GM19239 (cell line): ENCODE measurements at regions not wholly inside any gene's neighbourhood (a gene's known extent, or its start where the extent isn't known, plus 50 kb on each side); places are given as distances from the start of the nearest gene placed in this dataset.
A peak's percentile ranks its signal among the peaks of the same experiment; 100 is the strongest.

Experiments
- DNase-seq: peaks from one replicate; pipeline ENCODE4 v3.0.0; 2011; ENCODE audit warnings: low spot score; ENCODE audit not compliant: insufficient read length
- FAIRE-seq: peaks from 2 replicates; lab custom pipeline; 2011; peaks lifted over from hg19 to GRCh38; lab: Jason Lieb, UNC

- DNase-seq = no peak
- FAIRE-seq = no peak
Observed at GRCh38 chr4:153948041-153948440, 159.2 kb upstream of the SFRP2 start.

DNA sequence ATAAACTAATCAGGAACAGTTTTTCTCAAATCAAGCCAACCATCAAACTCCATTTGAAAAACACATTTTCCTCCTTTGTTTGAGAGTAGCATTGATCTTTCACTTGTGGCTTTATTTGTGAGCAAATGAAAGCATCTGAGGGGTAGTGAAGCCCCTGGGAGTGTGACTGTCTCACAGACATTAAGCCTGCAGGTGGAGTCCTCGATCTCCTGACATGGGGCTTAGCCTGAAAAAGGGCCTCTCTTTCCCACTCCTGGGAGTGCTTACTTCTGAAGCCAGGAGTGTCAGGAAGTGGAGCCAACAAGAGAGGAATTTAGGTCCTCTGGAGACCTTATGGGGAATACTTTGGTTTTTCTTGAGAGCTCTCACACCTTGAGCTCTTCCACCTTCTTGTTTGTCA lies 158.2 kb upstream of the SFRP2 start:
- no peak for FAIRE-seq
- no peak for DNase-seq

GRCh38 chr4:153945704-153946103 lies 156.8 kb upstream of the SFRP2 start:
- FAIRE-seq = no peak
- no peak for DNase-seq

DNA sequence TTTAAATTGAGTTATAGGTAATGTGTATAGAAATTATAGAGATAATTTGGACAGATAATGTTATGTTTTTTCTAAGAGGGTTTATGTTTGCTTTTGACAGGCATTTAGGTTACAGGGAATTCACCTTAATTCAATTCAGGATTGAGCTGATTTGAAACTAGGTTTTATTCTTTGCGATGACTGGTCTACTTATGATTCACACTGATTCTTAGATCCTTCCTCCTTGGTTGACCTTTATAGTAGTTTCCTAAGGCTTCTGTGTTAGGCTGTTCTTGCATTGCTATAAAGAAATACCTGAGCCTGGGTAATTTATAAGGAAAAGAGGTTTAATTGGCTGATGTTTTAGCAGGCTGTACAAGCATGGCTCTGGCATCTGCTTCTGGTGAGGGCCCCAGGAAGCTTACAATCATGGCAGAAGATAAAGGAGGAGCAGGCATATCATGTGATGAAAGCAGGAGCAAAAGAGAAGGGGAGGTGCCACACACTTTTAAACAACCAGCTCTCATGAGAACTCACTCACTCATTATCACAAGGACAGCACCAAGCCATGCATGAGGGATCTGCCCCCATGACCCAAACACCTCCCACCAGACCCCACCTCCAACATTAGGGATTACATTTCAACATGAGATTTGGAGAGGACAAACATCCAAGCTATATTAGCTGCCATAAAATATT lies 155.0 kb upstream of the SFRP2 start:
- FAIRE-seq (no peak), DNase-seq (no peak)

DNA sequence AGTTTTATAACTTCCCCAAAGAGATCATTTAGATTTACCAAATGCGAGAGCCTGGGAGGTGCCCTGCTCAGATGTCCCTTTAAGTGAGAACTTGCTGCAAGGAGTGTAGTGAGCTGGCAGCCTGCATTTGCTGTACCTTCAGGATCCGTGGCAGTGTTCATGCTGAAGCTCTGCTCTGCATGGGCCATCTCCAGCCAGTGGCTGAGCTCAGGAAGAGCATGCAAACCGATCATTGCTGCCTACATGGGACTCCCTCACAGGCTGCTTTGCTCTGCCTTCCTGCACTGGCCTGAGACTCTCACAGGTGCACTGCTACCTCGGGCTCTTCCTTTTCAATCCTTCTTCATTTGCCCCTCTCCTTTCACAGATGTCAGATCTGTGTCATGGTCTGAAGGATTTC lies 152.0 kb upstream of the SFRP2 start:
- FAIRE-seq = no peak

DNA sequence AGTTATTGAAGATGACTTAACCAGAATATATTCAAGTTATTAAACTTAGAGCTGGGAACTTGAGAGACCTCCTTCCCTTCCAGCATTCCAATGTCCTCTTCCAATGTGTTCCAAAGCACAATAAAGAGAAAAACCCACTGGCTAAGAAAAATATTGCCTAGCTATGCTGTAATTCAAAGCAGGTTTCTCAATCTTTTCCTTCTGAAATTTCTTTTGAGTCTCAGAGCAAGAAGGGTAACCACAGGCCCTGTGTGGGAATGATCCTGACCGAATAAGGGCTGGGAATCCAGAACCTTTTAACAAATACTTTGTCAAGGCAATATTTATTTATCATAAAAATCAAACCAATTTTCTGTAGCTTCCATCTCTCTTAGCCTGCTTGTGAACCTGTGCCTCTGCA lies 150.7 kb upstream of the SFRP2 start:
- FAIRE-seq (no peak), DNase-seq (no peak)

More for the DNA sequence above, 152.0 kb upstream of the SFRP2 start:
- DNase-seq = no peak

GRCh38 chr4:153938994-153939393 lies 150.1 kb upstream of the SFRP2 start:
- no peak for FAIRE-seq

GRCh38 chr4:153937289-153937688 lies 148.4 kb upstream of the SFRP2 start:
- DNase-seq (no peak), FAIRE-seq (no peak)

More at GRCh38 chr4:153938994-153939393, 150.1 kb upstream of the SFRP2 start:
- DNase-seq = no peak

GRCh38 chr4:153936121-153936520 lies 147.2 kb upstream of the SFRP2 start:
- DNase-seq = no peak
- FAIRE-seq = no peak

GRCh38 chr4:153934688-153935017 lies 145.8 kb upstream of the SFRP2 start:
- DNase-seq = no peak
- FAIRE-seq = no peak

DNA sequence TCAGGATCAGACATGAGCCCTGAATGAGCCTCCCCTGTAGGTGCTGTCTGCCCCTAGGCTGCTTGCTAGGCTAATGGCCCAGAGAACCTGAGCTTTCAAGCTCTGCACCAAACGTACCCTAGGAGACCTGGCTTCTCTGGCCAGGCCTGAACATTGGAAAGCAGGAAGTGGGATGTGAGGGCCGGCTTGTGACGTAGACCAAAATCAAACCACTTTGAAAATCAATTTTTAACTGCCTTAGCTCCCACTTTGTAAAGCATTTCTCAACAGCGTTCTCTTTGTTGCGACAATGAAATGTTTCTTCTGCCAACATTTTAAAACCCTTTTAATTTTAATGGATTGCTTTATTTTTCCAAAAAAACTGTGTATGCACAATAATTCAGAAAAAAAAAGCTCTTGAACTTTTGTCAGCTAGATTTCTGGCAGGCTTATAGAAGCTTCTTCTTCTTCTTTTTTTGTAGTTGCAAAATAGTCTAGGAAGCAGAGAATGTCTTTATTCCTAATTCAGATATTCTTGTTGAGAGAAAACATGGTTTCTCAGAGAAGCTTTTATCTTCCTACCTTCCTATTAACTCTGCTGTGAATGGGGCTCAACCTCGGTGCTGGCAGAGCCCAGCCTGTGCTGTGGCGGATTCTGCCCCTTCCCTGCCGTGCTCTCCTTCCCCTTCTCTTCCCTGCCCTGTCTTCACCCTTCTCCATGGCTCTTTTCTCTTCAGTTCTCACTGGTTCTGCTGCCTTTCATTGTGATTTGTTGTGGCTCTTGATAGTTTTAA lies 145.2 kb upstream of the SFRP2 start:
- no peak for DNase-seq
- FAIRE-seq = no peak

GRCh38 chr4:153931804-153932203 lies 142.9 kb upstream of the SFRP2 start:
- FAIRE-seq = no peak
- no peak for DNase-seq

DNA sequence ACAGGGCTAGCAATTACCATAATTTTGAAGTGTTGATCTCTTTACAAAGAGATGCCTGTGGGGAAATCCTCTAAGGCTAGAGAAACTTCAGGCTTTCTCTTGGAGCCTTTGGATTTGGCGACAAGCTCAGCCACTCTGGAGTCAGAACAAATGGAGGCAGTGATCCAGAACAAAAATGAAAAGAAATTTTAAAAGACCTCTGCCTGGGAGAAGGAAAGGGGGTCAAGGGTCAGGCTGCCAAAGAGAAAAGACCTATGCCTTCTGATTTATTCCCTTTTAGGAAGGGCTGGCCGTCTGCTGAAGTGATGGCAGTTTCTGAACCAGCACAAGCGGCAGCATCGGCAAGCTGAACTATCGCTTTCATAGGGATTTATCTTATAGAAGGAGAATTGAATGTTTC lies 140.8 kb upstream of the SFRP2 start:
- FAIRE-seq (no peak), DNase-seq (no peak)

GRCh38 chr4:153927451-153927850 lies 138.6 kb upstream of the SFRP2 start:
- FAIRE-seq = no peak
- no peak for DNase-seq

GRCh38 chr4:153922148-153922547 lies 133.3 kb upstream of the SFRP2 start:
- DNase-seq = no peak
- FAIRE-seq = no peak

GRCh38 chr4:153919667-153920066 lies 130.8 kb upstream of the SFRP2 start:
- FAIRE-seq = no peak

GRCh38 chr4:153916273-153916755 lies 127.4 kb upstream of the SFRP2 start:
- peak; percentile 51 for FAIRE-seq
- peak; percentile 18 for DNase-seq

More at GRCh38 chr4:153919667-153920066, 130.8 kb upstream of the SFRP2 start:
- no peak for DNase-seq

GRCh38 chr4:153912301-153912700 lies 123.4 kb upstream of the SFRP2 start:
- DNase-seq (no peak), FAIRE-seq (no peak)

- DNase-seq (no peak), FAIRE-seq (no peak)
Observed at GRCh38 chr4:153909672-153910071, 120.8 kb upstream of the SFRP2 start.

- DNase-seq (no peak), FAIRE-seq (no peak)
Observed at GRCh38 chr4:153906231-153906630, 117.3 kb upstream of the SFRP2 start.

DNA sequence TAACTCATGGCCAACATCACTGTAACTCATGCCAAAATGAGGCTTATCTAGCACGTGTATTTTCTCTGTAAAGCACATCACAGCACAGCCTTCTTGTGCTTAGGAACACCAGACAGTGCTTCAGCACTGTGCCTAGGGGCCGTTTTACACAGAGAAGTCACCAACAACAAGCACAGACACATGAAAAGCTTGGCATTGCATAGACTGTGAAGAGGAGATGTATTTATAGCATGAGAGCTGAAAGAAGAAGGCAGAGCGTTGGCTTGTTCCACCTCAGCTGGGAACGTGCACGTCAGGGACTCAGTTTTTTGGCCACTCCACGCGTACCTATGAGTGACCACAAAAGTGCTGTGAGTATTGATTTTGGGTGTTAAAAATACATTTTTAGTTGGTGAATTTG lies 116.3 kb upstream of the SFRP2 start:
- FAIRE-seq (no peak), DNase-seq (no peak)

DNA sequence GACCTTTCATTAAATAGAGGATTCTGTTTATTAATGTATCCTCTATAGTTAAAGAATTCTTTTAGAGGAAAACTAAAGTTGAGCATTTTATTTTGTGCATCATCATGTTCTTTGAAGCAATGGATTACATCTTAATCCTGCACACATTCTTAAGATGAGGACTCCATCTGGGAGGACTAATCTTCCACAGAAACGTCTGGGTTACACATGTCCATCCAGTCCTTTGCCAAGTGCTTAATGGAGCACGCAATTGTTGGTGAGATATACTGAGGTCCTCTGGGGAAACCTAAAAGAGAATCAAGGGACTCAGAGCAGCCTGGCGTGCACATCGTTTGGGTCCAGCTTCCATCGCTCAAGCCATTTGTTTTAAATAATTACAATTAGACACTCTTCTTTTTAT lies 115.1 kb upstream of the SFRP2 start:
- DNase-seq = no peak
- FAIRE-seq = no peak
